Colonic mucosa (tissue), 4 donors: ENCODE measurements at regions not wholly inside any gene's neighbourhood (a gene's known extent, or its start where the extent isn't known, plus 50 kb on each side); places are given as distances from the start of the nearest gene placed in this dataset.
"Not testable (repeated sequence)": the region's sequence is repeated elsewhere in the genome, so short reads cannot be mapped to it uniquely, and the experiment has no call there.

ENCODE experiments used
- DNase-seq: peaks from one replicate; pipeline ENCODE4 v3.0.0-alpha.2; 2020
- H3K27ac ChIP-seq: fragments of 200-600 bp; one replicate; pipeline ENCODE4 v1.8.0; 2021
- H3K27me3 ChIP-seq: fragments of 200-600 bp; one replicate; pipeline ENCODE4 v1.8.0; 2021
- H3K36me3 ChIP-seq: fragments of 200-600 bp; one replicate; pipeline ENCODE4 v1.8.0; 2021
- H3K4me1 ChIP-seq: fragments of 200-600 bp; one replicate; pipeline ENCODE4 v1.8.0; 2021; ENCODE audit warnings: mild to moderate bottlenecking
- H3K4me3 ChIP-seq: fragments of 200-600 bp; one replicate; pipeline ENCODE4 v1.8.0; 2021
- H3K9ac ChIP-seq, 2 donors: one replicate each; pipeline ENCODE4 v1.7.0; 2013; ENCODE audit warnings: control low read depth in 2 of 2, low read depth in 2 of 2, low read length in 2 of 2
- H3K9me3 ChIP-seq: fragments of 200-600 bp; one replicate; pipeline ENCODE4 v1.8.0; 2021
- CTCF ChIP-seq: fragments of 200-600 bp; IDR thresholded peaks from one replicate; pipeline ENCODE4 v1.8.0; 2022; ENCODE audit warnings: antibody characterized with exemption, mild to moderate bottlenecking
- intact Hi-C: fragments of 100-400 bp; cut with DNase I; formaldehyde crosslinking; loops from one replicate; pipeline ENCODE4 v1.14.1; 2022
- donor health status: healthy.
- donor health status: DM: no; HTN: no; CAD: no.
- donor health status: DM: no; HTN: no; CAD: no.

GRCh38 chr12:83244001-83244400, 557.3 kb downstream of the TMTC2 start:
- H3K36me3 ChIP-seq: no peaks in the 10 kb centered on the region
- H3K4me3 ChIP-seq: no peak overlapping the region
- intact Hi-C loops: no loop called here
- no peak for TF ChIP-seq CTCF
- H3K27ac ChIP-seq: no peak overlapping the region
- no peaks in the 10 kb centered on the region for H3K4me1 ChIP-seq
- no peak overlapping the region for H3K9ac ChIP-seq
- no peaks in the 10 kb centered on the region for H3K9me3 ChIP-seq
- DNase-seq: no peak
- H3K27me3 ChIP-seq: no peaks in the 10 kb centered on the region

- H3K9me3 ChIP-seq, H3K9ac ChIP-seq, H3K36me3 ChIP-seq, H3K27me3 ChIP-seq, intact Hi-C loops, H3K4me3 ChIP-seq, H3K4me1 ChIP-seq, DNase-seq, H3K27ac ChIP-seq: not testable (repeated sequence)
Measured at GRCh38 chr12:83233987-83234386, 547.3 kb downstream of the TMTC2 start.

- H3K4me3 ChIP-seq, H3K36me3 ChIP-seq, H3K27ac ChIP-seq, intact Hi-C loops, H3K9me3 ChIP-seq, H3K27me3 ChIP-seq, H3K9ac ChIP-seq, DNase-seq, H3K4me1 ChIP-seq: not testable (repeated sequence)
Measured at GRCh38 chr12:83226960-83227359, 540.3 kb downstream of the TMTC2 start.

- H3K36me3 ChIP-seq: no peaks in the 10 kb centered on the region
- H3K27me3 ChIP-seq: no peaks in the 10 kb centered on the region
- H3K4me1 ChIP-seq: no peaks in the 10 kb centered on the region
- no peak for DNase-seq
- no peaks in the 10 kb centered on the region for H3K9me3 ChIP-seq
- H3K4me3 ChIP-seq: no peak overlapping the region
- no peak for TF ChIP-seq CTCF
- no peak overlapping the region for H3K9ac ChIP-seq
- no peak overlapping the region for H3K27ac ChIP-seq
- intact Hi-C loops: no loop called here
Measured at GRCh38 chr12:83225806-83226205, 539.1 kb downstream of the TMTC2 start.

GRCh38 chr12:83224012-83224411, 537.3 kb downstream of the TMTC2 start:
- Histone ChIP-seq H3K36me3 (no peaks in the 10 kb centered on the region), H3K9me3 (no peaks in the 10 kb centered on the region)
- intact Hi-C loops: no loop called here

GRCh38 chr12:83220774-83221173, 534.1 kb downstream of the TMTC2 start:
- intact Hi-C loops: no loop called here
- no peak overlapping the region for H3K9ac ChIP-seq
- DNase-seq: no peak
- H3K4me1 ChIP-seq: no peaks in the 10 kb centered on the region
- no peaks in the 10 kb centered on the region for H3K27me3 ChIP-seq
- no peak overlapping the region for H3K4me3 ChIP-seq
- H3K36me3 ChIP-seq: no peaks in the 10 kb centered on the region
- no peak overlapping the region for H3K27ac ChIP-seq
- no peaks in the 10 kb centered on the region for H3K9me3 ChIP-seq
- no peak for TF ChIP-seq CTCF

More at GRCh38 chr12:83224012-83224411, 537.3 kb downstream of the TMTC2 start:
- Histone ChIP-seq H3K4me3 (no peak overlapping the region), H3K27ac (no peak overlapping the region), H3K27me3 (no peaks in the 10 kb centered on the region), H3K9ac (no peak overlapping the region), H3K4me1 (no peaks in the 10 kb centered on the region)
- DNase-seq: no peak
- no peak for TF ChIP-seq CTCF

GRCh38 chr12:83216230-83216629, 529.5 kb downstream of the TMTC2 start:
- H3K9me3 ChIP-seq: no peaks in the 10 kb centered on the region
- H3K36me3 ChIP-seq: no peaks in the 10 kb centered on the region
- H3K27me3 ChIP-seq: no peaks in the 10 kb centered on the region
- no peak for DNase-seq
- H3K9ac ChIP-seq: no peak overlapping the region
- no peak overlapping the region for H3K4me3 ChIP-seq
- intact Hi-C loops: no loop called here
- H3K27ac ChIP-seq: no peak overlapping the region
- no peaks in the 10 kb centered on the region for H3K4me1 ChIP-seq
- TF ChIP-seq CTCF: no peak
